Stomach (tissue), 4 donors: ENCODE measurements at regions not wholly inside any gene's neighbourhood (a gene's known extent, or its start where the extent isn't known, plus 50 kb on each side); places are given as distances from the start of the nearest gene placed in this dataset.

Experiments used
- CTCF ChIP-seq, 7 experiments: fragments of 450-650 bp in 4 of 7; fragments of 200-600 bp in 3 of 7; sonication (generic) in 3 of 7; IDR thresholded peaks; one replicate each; pipeline ENCODE4 v1.5.1; 2016 to 2019; ENCODE audit warnings: antibody characterized with exemption in 7 of 7, control low read depth in 2 of 7, mild to moderate bottlenecking in 1 of 7
- EP300 ChIP-seq: sonication (generic); formaldehyde crosslinking; IDR thresholded peaks from one replicate; pipeline ENCODE4 v1.6.1; 2017; ENCODE audit warnings: antibody characterized with exemption
- POLR2A ChIP-seq, 4 donors: fragments of 450-650 bp; IDR thresholded peaks; one replicate each; pipeline ENCODE4 v1.6.1; 2016; ENCODE audit warnings: antibody characterized with exemption in 4 of 4, control low read depth in 2 of 4, mild to moderate bottlenecking in 1 of 4, moderate library complexity in 1 of 4
- POLR2AphosphoS5 ChIP-seq, 3 donors: sonication (generic); formaldehyde crosslinking; IDR thresholded peaks; one replicate each; pipeline ENCODE4 v1.6.1; 2016; ENCODE audit warnings: antibody characterized with exemption in 3 of 3

DNA sequence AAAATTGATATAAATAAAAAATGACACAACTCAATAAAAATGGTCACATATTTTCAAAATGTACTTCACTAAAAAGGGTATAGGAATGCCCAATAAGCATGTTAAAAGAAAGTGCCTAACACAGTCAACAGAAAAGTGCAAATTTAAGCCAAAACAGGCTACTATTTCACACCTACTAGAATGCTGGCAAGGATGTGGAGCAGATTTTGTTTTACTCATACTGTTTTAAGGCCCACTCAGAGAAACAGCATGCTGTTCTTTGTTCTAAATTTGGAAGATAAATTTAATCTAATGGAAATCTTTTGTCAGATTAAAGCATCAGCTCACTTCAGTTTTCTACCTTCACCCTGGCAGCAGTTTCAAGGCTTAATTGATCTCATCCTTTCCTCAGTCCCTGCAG lies 576.8 kb upstream of the HS3ST1 start:
- TF ChIP-seq POLR2A (IDR thresholded peaks at IDR 0.05) (no peak), CTCF (IDR thresholded peaks at IDR 0.05) (no peak), POLR2AphosphoS5 (IDR thresholded peaks at IDR 0.05) (no peak), EP300 (no peak)
